Neuron (in vitro differentiated cells): ENCODE measurements at regions not wholly inside any gene's neighbourhood (a gene's known extent, or its start where the extent isn't known, plus 50 kb on each side); places are given as distances from the start of the nearest gene placed in this dataset.

Source experiments
- H2AFZ ChIP-seq: one replicate; pipeline ENCODE4 v1.6.1; 2013; ENCODE audit warnings: low read depth, mild to moderate bottlenecking, inconsistent platforms, low read length, moderate library complexity
- H3K27me3 ChIP-seq: one replicate; pipeline ENCODE4 v1.6.1; 2013; ENCODE audit warnings: low read length; ENCODE audit not compliant: insufficient read depth
- H3K36me3 ChIP-seq: one replicate; pipeline ENCODE4 v1.6.1; 2013; ENCODE audit warnings: low read length; ENCODE audit not compliant: insufficient read depth
- H3K4me1 ChIP-seq: one replicate; pipeline ENCODE4 v1.6.1; 2013; ENCODE audit warnings: low read length; ENCODE audit not compliant: insufficient read depth
- H3K4me3 ChIP-seq: 2 replicates; pipeline ENCODE4 v1.5.1; 2013; ENCODE audit warnings: mild to moderate bottlenecking, low read length, moderate library complexity
- H3K9me3 ChIP-seq: one replicate; pipeline ENCODE4 v1.6.1; 2013; ENCODE audit warnings: low read length

GRCh38 chr10:36946598-36946997 lies 178.8 kb upstream of the ANKRD30A start:
- Histone ChIP-seq H3K36me3 (no peaks in the 10 kb centered on the region), H2AFZ (no peak overlapping the region), H3K27me3 (no peaks in the 10 kb centered on the region), H3K4me3 (no peak overlapping the region), H3K9me3 (no peaks in the 10 kb centered on the region), H3K4me1 (no peaks in the 10 kb centered on the region)

DNA sequence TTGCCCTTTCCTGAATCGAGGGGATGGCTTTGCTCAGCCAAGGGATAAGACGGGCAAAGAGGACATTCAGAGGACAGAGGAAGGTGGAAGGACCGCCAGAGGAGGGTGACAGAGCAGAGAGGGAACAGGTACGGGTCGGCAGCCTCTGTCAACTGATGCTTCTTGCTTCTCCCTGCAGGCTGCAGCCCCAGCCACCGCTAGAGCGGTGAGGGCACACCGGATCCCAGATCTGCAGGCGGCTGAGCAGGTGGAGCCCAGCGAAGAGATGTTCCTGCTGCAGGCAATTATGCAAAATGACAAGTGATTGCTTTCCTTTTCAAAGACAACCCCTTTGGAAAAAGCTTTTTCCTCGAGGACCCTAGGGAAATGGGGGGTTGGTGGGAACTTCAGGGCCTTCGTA lies 181.9 kb upstream of the ANKRD30A start:
- Histone ChIP-seq H3K4me3 (no peak overlapping the region), H3K27me3 (no peaks in the 10 kb centered on the region), H3K4me1 (no peaks in the 10 kb centered on the region), H3K36me3 (no peaks in the 10 kb centered on the region), H3K9me3 (no peaks in the 10 kb centered on the region), H2AFZ (no peak overlapping the region)

- no peaks in the 10 kb centered on the region for H3K27me3 ChIP-seq
- no peak overlapping the region for H3K4me3 ChIP-seq
- H2AFZ ChIP-seq = no peak overlapping the region
- H3K4me1 ChIP-seq = no peaks in the 10 kb centered on the region
- no peaks in the 10 kb centered on the region for H3K9me3 ChIP-seq
- H3K36me3 ChIP-seq = no peaks in the 10 kb centered on the region
Observed at GRCh38 chr10:36942616-36943015, 182.8 kb upstream of the ANKRD30A start.

DNA sequence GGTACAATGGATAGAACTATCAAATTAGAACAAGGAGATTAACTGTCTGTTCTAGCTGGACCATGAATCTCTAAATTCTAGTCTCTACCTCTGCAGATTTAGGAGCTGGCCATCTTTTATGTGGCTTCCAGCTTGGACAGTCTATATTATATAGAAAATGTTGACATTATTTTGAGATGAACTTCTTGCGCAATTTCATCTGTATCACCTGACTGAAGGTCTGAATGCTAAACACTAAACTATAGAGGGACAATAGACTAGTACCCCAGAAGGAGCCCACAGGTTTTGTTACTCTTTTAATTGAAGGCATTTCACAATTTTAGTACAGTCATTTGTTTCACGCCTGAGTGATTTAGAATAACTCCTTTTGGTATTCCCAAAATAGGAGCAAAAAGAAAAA lies 222.4 kb upstream of the ANKRD30A start:
- Histone ChIP-seq H3K4me1 (no peaks in the 10 kb centered on the region), H3K4me3 (no peak overlapping the region), H3K9me3 (no peaks in the 10 kb centered on the region), H2AFZ (no peak overlapping the region), H3K27me3 (no peaks in the 10 kb centered on the region), H3K36me3 (no peaks in the 10 kb centered on the region)

GRCh38 chr10:36899652-36900051 lies 225.7 kb upstream of the ANKRD30A start:
- no peaks in the 10 kb centered on the region for H3K27me3 ChIP-seq
- H3K4me1 ChIP-seq = no peaks in the 10 kb centered on the region
- H3K4me3 ChIP-seq = no peak overlapping the region
- no peaks in the 10 kb centered on the region for H3K36me3 ChIP-seq
- H3K9me3 ChIP-seq = no peaks in the 10 kb centered on the region
- no peak overlapping the region for H2AFZ ChIP-seq

DNA sequence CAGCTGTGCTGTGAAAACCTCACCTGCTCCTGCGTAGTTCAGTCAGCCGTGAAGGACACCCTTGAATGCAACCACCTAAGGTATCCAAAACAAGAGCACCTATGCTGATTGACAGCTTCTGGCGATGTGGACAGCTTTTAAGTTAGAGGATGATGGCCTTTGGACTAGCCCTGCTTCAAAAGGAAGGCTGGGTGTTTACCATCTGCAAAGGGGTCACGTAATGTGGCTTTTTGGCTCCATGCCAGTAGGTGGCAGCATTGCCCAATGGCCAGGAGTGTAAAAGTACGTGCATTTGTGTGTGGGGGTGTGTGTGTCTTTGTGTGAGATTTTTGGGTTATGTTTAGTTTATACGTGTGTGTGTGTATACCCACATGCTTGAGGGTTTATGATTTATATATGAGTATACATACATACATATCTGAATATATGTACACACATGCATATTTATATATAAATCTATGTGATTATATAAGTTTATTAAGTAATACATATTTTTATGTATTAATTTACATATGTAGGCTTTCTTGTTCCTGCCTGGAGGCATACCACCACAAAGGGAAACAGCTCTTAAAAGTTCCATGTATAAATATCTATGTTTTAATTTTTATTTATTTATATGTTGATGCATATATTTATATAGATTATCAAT lies 236.3 kb upstream of the ANKRD30A start:
- no peaks in the 10 kb centered on the region for H3K36me3 ChIP-seq
- no peaks in the 10 kb centered on the region for H3K4me1 ChIP-seq
- no peak overlapping the region for H2AFZ ChIP-seq
- H3K9me3 ChIP-seq = no peaks in the 10 kb centered on the region
- H3K4me3 ChIP-seq = no peak overlapping the region
- no peaks in the 10 kb centered on the region for H3K27me3 ChIP-seq

DNA sequence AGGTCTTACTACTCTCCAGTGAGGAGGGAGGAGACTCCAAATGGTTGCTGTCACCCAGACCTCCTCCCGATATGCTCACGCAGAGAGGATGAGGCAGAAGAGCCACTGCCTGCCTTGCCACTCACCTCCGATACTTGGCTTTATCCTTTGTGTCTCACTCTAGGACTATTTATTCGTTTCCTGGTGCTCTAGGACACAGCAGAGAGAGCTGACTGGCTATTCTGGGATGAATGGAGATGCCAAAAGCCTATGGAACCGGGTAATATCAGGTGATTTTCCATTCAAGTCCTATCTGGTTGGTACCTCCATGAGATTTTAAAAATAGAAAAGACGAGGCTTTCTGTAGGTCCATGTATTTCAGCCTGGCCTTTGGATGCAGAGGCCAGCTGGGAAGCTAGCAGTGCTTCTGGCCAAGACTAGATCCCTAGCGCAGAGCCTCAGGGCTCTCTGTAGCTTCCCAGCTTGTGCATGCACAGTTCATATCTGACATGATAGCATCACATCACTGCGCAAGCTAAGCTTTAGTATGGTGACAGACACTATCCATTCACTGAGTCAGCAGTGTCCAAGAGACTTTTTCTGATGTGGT lies 239.0 kb upstream of the ANKRD30A start:
- no peak overlapping the region for H3K4me3 ChIP-seq
- no peaks in the 10 kb centered on the region for H3K9me3 ChIP-seq
- no peak overlapping the region for H2AFZ ChIP-seq
- H3K27me3 ChIP-seq = no peaks in the 10 kb centered on the region
- no peaks in the 10 kb centered on the region for H3K36me3 ChIP-seq
- H3K4me1 ChIP-seq = no peaks in the 10 kb centered on the region

DNA sequence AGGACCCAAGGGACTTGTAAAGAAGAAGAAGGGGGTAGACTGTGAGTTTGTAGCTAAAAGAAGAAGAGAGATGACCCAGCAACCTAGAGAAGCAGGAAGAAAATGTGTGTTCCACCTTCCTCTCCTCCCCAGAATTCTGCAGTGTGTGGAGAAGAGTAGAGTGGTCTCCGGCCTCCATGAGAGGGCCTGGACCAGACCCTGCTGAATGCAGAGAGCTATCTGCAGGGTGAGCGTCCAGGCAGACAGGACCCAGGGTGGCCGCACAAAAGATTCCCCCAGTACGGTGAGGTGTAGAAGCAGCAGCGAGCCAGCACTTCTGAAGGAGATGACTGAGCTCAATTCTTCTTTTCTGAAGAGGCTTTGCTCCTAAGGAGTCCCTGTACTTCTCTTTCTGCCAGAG lies 239.7 kb upstream of the ANKRD30A start:
- no peaks in the 10 kb centered on the region for H3K27me3 ChIP-seq
- no peaks in the 10 kb centered on the region for H3K9me3 ChIP-seq
- H3K36me3 ChIP-seq = no peaks in the 10 kb centered on the region
- no peak overlapping the region for H3K4me3 ChIP-seq
- H2AFZ ChIP-seq = no peak overlapping the region
- H3K4me1 ChIP-seq = no peaks in the 10 kb centered on the region

GRCh38 chr10:36882781-36883180 lies 242.6 kb upstream of the ANKRD30A start:
- Histone ChIP-seq H3K4me3 (no peak overlapping the region), H3K27me3 (no peaks in the 10 kb centered on the region), H3K36me3 (no peaks in the 10 kb centered on the region), H3K9me3 (no peaks in the 10 kb centered on the region), H2AFZ (no peak overlapping the region), H3K4me1 (no peaks in the 10 kb centered on the region)

- no peaks in the 10 kb centered on the region for H3K4me1 ChIP-seq
- H3K9me3 ChIP-seq = no peaks in the 10 kb centered on the region
- no peaks in the 10 kb centered on the region for H3K36me3 ChIP-seq
- H3K27me3 ChIP-seq = no peaks in the 10 kb centered on the region
- H3K4me3 ChIP-seq = no peak overlapping the region
- H2AFZ ChIP-seq = no peak overlapping the region
Observed at GRCh38 chr10:36880898-36881297, 244.5 kb upstream of the ANKRD30A start.

DNA sequence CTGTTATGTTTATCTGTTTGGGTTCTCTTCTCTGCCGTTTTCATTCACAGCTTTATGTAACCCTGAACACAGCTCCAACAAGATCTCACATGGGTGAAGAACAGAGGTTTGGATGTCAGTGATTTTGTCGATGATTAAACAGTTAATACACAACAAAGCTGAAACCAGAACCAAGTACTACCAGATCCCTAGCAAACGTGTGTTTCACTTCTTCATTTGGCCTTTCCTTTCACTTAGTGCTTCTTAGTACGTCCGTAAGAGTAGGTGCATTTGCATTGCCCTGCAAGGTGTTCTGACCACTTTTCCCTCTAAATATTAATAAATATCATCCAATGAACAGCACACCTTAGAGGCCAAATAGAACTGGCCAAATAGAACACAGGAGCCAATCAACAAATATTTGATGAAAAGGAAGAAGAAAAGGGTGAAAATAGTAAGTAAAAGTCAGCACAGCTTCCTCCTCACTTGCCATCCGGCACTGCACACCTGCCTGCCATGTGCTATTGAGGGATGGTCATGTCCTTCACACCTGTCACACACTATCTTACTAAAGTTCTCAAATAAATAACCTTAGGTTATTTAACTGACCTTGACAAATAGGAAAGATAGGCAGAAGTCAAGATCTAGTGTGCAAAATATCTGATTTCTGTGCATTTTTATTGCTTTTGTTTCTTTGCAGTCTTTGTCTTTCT lies 252.6 kb upstream of the ANKRD30A start:
- H3K36me3 ChIP-seq = no peaks in the 10 kb centered on the region

DNA sequence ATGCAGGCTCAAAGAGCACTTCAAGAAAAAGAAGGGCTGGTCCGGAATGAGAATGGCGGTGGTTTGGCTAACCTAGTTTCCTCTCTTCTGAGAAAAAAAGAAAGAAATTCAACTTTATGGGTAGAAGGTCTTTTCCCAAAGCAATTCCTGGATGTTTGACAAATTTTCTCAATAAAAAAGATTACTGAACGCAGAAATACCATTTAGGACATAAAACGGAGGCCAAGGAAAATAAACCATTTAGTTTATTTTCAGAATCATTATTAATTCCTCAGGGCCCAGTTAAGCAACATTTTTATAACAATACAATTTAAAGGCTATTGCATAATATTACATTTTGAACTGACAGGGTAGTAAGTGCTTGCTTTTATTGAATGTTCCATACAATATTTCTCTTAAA lies 284.6 kb upstream of the ANKRD30A start:
- Histone ChIP-seq H3K9me3 (no peaks in the 10 kb centered on the region), H3K4me3 (no peak overlapping the region), H2AFZ (no peak overlapping the region), H3K36me3 (no peaks in the 10 kb centered on the region), H3K4me1 (no peaks in the 10 kb centered on the region), H3K27me3 (no peaks in the 10 kb centered on the region)

More for the DNA sequence above, 252.6 kb upstream of the ANKRD30A start:
- H2AFZ ChIP-seq = no peak overlapping the region
- no peaks in the 10 kb centered on the region for H3K4me1 ChIP-seq
- H3K9me3 ChIP-seq = no peaks in the 10 kb centered on the region
- no peaks in the 10 kb centered on the region for H3K27me3 ChIP-seq
- no peak overlapping the region for H3K4me3 ChIP-seq

- Histone ChIP-seq H2AFZ (no peak overlapping the region), H3K4me3 (no peak overlapping the region), H3K36me3 (no peaks in the 10 kb centered on the region), H3K4me1 (no peaks in the 10 kb centered on the region), H3K9me3 (no peaks in the 10 kb centered on the region), H3K27me3 (no peaks in the 10 kb centered on the region)
Observed at GRCh38 chr10:36837416-36837815, 288.0 kb upstream of the ANKRD30A start.
